HG03460 (cell line): ENCODE measurements at regions not wholly inside any gene's neighbourhood (a gene's known extent, or its start where the extent isn't known, plus 50 kb on each side); places are given as distances from the start of the nearest gene placed in this dataset.

Source experiments
- ATAC-seq: cut with Tn5 transposase; IDR thresholded peaks from one replicate; pipeline ENCODE4 v1.9.1; 2021; ENCODE audit not compliant: unreplicated experiment

DNA sequence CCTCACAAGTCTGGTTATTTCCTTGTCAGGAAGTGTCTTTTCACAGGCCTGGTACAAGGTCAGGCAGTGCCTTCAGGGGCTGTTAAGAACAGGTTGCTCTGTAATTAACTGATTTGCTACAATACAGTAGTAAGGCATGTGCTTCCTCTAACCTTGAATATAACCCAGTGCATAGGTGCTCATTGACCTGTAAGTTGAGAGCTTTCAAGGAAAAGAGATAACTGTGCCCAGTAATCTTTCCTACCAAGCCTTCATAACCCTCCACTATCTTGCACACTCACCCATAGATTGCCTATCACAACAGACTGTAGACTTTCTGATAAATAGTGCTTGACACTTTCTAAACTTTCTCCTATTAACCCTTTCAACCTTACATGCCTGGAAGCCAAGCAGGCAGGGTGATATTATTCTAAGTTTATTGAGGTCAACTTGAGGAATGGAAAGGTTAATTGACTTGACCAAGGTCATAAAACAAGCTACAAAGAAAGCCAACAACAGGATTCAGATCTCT, 148.1 kb downstream of the PPARGC1A start:
- no peak for ATAC-seq

- ATAC-seq, result no peak
These were observed 152.3 kb downstream of the PPARGC1A start for GRCh38 chr4:23737571-23737970.

DNA sequence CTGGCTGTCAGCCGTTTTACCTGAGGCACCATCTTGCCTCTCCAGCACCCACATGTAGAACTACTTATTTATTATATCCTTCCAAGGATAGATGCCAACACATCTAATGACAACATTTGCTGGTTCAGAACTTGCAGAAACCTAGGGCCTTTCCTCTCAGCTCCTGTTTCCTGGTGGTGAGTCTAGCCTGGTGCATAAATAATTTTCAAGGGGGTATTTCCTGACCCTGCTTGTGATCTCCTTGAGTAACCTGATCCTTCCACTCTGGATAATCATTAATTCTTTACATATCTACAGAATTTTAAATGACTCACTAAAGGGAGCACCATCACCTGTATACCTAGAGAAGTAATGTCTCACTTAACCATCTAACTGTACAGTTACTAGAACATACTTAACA, 153.4 kb downstream of the PPARGC1A start:
- ATAC-seq, result no peak

DNA sequence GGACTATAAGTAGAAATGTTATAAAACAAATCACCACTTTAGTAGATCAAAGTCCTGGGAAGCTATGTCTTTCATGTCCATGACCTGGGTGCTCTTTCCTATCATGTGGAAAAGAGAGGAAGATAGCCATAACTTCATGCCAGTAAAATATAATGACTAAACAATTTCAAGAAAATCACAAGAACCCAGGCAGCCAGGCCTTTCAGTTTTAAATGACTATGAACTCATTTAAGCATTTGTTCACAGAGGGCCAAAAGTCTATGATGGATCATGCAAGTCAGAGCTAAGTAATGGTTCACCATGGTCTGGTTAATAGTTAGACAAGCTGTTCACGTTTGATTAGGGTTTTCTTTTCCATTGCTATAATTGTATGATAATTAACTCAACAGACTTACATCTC, 155.8 kb downstream of the PPARGC1A start:
- no peak for ATAC-seq

DNA sequence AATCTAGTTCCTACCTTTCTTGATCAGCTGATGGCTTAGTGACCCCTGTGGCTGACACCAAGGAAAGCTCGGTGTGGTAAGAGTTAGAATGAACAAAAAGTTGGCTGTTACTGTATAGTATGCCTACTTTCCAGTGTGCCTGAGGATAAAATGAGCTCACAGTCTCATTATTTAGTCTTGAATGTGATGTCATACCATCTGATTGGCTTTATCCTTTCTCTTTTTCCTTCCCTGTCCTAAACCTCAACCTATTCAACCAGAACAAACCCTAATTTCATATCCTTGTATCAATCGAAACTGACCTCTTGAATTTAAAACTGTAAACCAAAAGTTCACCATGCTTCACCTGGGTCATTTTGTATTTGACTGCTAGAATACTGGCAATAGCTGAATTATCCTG, 156.4 kb downstream of the PPARGC1A start:
- no peak for ATAC-seq

GRCh38 chr4:23730998-23731397, 158.8 kb downstream of the PPARGC1A start:
- no peak for ATAC-seq

DNA sequence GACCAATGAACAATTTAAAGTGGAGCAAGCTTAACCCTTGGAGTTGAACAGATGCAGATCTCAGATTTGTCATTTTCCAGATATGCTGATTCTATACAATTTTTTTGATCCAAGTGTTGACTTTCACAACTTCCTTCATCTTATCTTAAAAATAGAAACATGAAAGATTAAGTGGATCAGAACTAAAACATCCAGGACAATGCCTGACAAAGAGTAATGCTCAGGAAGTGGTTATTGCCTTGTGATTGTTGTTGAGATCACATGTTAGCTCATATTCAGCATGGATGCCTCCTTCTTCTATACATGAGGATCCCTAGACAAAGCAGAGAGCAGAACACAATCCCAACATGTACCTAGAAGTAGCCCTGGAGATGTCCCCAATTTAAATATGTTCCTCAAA, 160.9 kb downstream of the PPARGC1A start:
- ATAC-seq, result no peak

GRCh38 chr4:23728393-23728792, 161.5 kb downstream of the PPARGC1A start:
- no peak for ATAC-seq

DNA sequence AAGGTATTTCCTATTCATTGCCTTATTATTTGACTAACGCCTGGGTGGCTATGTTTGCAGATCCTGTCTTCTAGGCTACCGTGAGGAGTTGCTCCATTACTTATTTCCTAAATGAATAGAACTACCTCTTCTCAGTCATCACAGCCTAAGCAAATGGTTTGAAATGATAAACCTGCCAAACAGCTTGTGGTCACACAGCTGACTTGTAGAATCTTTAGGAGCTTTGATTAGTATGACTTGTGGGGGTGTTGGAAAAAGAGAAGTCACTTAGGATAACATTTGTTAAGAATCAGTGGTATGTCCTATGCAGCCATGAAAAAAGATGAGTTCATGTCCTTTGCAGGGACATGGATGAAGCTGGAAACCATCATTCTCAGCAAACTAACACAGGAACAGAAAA, 169.3 kb downstream of the PPARGC1A start:
- no peak for ATAC-seq

- no peak for ATAC-seq
These were observed 171.4 kb downstream of the PPARGC1A start for GRCh38 chr4:23718435-23718834.

DNA sequence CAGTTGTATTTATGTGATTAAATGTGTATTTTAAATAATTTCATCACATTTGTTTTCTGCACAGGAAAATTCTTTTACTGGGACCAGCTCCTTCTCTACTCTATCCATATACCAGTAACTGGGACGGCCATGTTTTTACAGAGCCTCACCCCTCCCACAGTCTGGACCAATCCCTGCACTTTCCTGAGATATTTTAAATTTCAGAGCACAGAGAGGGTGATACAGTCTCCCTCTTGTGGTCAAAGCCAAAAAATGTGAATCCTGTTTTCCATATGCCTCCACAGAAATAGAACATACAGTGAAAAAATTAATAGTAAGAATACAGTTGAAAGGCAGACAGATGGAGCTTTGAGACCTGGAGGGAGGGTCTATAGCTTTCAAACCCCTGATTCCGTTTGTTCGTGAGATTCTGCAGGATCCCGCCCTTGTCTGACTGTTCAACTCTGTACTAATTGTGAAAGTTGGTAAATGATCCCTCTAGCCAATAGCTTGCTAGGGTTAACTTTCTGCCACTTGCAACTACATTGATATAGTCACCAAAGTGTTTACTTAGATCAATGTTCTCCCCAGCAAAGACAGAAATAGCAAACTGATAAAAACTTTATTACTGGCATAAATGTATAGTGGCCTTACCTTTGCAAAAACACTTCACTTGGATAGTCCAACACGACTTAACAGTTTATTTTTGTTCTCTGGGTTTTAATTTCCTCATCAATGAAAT, 172.2 kb downstream of the PPARGC1A start:
- ATAC-seq, result no peak

DNA sequence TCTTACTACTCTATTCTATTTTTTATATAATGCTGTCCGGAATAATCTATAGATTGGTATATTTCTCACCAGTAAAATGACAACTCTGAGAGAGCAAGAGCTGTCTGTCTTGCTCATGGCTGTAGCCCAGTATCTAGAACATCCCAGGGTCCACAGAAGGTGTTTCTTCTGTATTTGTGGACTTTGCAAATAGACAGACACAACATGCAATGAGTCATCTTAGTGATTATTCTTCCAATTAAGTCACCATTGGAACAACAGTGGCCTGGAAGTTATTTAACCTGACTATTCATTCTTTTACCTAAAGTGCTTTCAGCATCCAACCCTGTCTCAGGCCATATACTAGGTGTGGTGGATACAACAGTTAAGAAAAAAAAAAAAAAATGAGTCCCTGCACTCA, 179.5 kb downstream of the PPARGC1A start:
- ATAC-seq, result no peak

GRCh38 chr4:23707652-23708026, 182.2 kb downstream of the PPARGC1A start:
- ATAC-seq, result no peak

DNA sequence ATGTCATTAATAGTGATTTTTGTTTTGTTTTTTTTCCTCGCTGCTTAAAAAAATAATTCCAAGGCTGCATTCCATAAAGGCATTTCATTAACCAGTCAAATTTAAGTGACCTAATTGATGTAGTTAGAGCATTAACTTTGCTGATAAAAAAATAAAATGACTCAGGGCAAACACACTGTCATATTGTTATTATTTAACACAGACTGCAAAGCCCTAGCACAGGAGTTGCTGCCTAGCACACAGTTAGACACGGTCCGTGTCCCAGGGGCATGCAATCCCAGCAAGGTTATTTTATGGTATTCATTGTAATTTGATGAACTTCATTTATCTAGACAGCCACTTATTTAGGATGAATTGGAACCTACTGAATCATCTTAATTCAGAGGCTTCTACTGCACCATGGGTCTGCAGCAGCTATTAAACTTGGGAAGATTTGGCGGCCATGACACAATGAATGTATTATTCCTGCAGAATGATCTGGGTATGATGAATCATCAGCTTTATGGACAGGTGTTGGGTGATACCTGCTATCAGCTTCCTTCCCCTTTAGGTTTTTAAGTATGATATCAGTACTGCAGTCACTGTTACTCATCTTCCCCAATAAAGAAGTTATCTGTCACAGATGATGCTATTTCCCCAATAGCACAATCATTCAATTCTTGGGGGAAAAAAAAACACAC, 182.7 kb downstream of the PPARGC1A start:
- no peak for ATAC-seq

DNA sequence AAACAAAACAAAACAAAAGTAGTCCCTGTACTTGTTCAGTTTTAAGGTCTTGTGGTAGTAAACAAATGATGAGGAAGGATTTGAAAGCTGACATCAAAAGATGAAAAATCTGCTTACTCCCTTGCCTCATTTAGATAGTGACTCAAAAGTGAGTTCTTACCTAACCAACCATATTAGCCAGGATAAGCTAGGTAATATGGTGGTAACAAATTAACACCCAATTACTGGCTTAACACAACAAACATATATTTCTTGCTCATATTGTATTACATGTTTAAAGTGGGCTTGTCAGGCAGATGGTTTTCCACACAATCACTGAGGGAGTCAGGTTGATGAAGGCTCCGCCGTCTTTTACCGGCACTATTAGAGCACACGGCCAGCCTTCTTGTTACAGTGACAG, 189.7 kb downstream of the PPARGC1A start:
- no peak for ATAC-seq

DNA sequence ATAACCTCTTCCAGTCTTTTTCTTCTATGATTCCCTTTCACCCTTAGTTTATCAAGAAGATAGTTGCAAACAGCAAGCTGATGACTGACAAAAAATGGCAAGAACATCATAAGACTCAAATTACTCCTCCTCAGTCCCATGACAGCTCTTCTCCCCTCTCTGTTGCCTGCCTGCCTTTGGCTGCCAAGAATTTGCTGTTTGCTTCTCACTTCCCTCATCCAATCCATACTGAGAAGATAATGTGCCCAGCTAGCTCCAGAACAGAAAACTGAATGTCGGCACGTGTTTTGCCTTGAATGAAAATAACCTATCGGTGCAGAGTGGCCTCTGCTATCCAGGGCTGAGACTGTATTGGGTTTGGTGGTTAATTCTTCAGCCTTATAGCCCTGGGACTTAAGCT, 192.1 kb downstream of the PPARGC1A start:
- no peak for ATAC-seq

DNA sequence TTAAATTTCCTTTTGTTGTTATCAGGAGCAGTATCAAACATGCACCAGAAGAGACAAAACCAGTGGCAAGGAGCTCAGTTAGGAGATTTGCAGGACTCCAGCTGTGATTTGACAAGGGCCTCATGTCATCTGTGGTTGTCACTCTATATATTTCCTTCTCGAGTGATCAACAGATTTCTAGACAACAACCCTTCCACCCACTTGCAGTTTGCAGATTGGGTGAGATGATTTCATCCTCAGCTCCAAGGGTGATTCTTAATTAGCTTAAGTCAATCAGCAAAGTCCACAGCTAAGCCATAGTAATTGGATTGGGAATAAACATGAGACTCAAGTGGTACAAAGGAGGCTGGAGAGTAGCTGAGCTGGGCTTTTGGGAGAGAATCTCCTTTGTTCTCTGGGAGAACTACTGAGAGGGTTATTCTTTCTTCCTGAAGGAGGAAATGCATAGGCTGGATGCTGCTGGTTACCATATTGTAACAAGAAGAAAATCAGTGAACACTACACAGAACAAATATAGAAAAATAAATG, 192.8 kb downstream of the PPARGC1A start:
- no peak for ATAC-seq

GRCh38 chr4:23686169-23686897, 203.5 kb downstream of the PPARGC1A start:
- no peak for ATAC-seq

DNA sequence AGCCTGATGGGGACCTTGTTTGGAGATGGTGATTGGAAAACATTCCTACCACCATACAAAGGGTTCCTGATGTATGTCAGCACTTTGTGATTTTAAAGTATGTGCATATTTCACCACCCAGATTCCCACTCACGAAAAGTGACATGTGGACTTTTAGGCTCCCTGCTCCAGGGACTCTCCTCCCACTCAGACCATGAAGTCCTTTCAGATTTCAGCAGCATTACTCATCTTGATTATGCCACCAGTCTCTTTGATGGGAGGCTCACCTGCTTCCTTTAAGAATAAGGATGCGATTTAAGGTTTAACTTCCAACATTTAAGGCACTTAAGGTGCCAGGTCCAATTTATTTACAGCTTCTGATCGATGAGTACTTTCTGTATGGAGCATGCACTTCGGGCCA, 204.4 kb downstream of the PPARGC1A start:
- no peak for ATAC-seq

- ATAC-seq, result no peak
These were observed 209.0 kb downstream of the PPARGC1A start for GRCh38 chr4:23680671-23681518.

DNA sequence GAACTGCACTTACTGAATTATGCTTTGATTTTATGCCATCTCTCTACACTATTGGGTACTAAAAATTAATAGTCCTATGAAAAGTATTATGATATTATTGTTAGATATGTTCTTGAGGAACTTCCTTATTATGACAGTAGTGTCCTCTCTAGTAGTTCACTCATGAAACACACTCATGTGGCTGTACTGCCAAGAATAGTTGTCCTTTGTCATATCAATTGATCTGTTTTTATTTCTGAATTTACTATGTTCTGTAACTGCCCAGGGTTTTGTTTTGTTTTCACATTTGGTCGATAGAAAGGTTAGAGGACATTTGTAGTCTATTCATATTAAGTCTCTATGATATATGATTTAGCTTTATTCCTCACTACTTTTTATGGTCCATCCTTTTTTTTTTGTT, 215.2 kb downstream of the PPARGC1A start:
- ATAC-seq, result no peak
